ENCODE measurements at regions not wholly inside any gene's neighbourhood (a gene's known extent, or its start where the extent isn't known, plus 50 kb on each side); places are given as distances from the start of the nearest gene placed in this dataset.

- DNase-seq (ENCODE audit: low spot score), result no peak
Measured at GRCh38 chr18:6650747-6651146, 78.8 kb upstream of the ARHGAP28 start.

- no peak for DNase-seq (ENCODE audit: low spot score)
Measured at GRCh38 chr18:6652098-6652497, 77.4 kb upstream of the ARHGAP28 start.

- no peak for DNase-seq (ENCODE audit: low spot score)
Measured at GRCh38 chr18:6653880-6654279, 75.6 kb upstream of the ARHGAP28 start.

GRCh38 chr18:6659963-6660725 lies 69.4 kb upstream of the ARHGAP28 start:
- no peak for DNase-seq (ENCODE audit: low spot score)

- no peak for DNase-seq (ENCODE audit: low spot score)
Measured at GRCh38 chr18:6661692-6662415, 67.7 kb upstream of the ARHGAP28 start.

GRCh38 chr18:6666012-6666685 lies 63.4 kb upstream of the ARHGAP28 start:
- no peak for DNase-seq (ENCODE audit: low spot score)

GRCh38 chr18:6668836-6669235 lies 60.7 kb upstream of the ARHGAP28 start:
- DNase-seq (ENCODE audit: low spot score), result no peak

GRCh38 chr18:6672821-6673308 lies 56.7 kb upstream of the ARHGAP28 start:
- no peak for DNase-seq (ENCODE audit: low spot score)

GRCh38 chr18:6677086-6677485 lies 52.4 kb upstream of the ARHGAP28 start:
- no peak for DNase-seq (ENCODE audit: low spot score)

- DNase-seq (ENCODE audit: low spot score), result no peak
Measured at GRCh38 chr18:6679201-6679600, 50.3 kb upstream of the ARHGAP28 start.
